Endothelial cell (in vitro differentiated cells): ENCODE measurements at regions not wholly inside any gene's neighbourhood (a gene's known extent, or its start where the extent isn't known, plus 50 kb on each side); places are given as distances from the start of the nearest gene placed in this dataset.

Experiments
- DNase-seq: peaks from one replicate; pipeline ENCODE4 v3.0.0; 2021; ENCODE audit warnings: low spot score
- H3K27ac Mint-ChIP-seq: one replicate; pipeline ENCODE4 v1.8.0; 2021; ENCODE audit warnings: mixed read lengths, inconsistent platforms; ENCODE audit not compliant: unreplicated experiment
- H3K27me3 Mint-ChIP-seq: one replicate; pipeline ENCODE4 v1.8.0; 2021; ENCODE audit warnings: mild to moderate bottlenecking, moderate library complexity, mixed read lengths, inconsistent platforms; ENCODE audit not compliant: unreplicated experiment
- H3K36me3 Mint-ChIP-seq: one replicate; pipeline ENCODE4 v1.8.0; 2021; ENCODE audit warnings: mild to moderate bottlenecking, low read depth, mixed read lengths, inconsistent platforms; ENCODE audit not compliant: unreplicated experiment
- H3K4me1 Mint-ChIP-seq: one replicate; pipeline ENCODE4 v1.8.0; 2021; ENCODE audit warnings: mild to moderate bottlenecking, mixed read lengths, inconsistent platforms; ENCODE audit not compliant: unreplicated experiment
- H3K4me3 Mint-ChIP-seq: one replicate; pipeline ENCODE4 v1.8.0; 2021; ENCODE audit warnings: mild to moderate bottlenecking, mixed read lengths, inconsistent platforms; ENCODE audit not compliant: unreplicated experiment
- H3K9me3 Mint-ChIP-seq: one replicate; pipeline ENCODE4 v1.8.0; 2021; ENCODE audit warnings: mixed read lengths, inconsistent platforms; ENCODE audit not compliant: unreplicated experiment
- TF ChIP-seq, protein P1 (sequence below): fragments of 200-600 bp; sonication (generic); IDR thresholded peaks from one replicate; pipeline ENCODE4 v1.5.0; 2021; ENCODE audit warnings: antibody characterized with exemption; ENCODE audit not compliant: unreplicated experiment

DNA sequence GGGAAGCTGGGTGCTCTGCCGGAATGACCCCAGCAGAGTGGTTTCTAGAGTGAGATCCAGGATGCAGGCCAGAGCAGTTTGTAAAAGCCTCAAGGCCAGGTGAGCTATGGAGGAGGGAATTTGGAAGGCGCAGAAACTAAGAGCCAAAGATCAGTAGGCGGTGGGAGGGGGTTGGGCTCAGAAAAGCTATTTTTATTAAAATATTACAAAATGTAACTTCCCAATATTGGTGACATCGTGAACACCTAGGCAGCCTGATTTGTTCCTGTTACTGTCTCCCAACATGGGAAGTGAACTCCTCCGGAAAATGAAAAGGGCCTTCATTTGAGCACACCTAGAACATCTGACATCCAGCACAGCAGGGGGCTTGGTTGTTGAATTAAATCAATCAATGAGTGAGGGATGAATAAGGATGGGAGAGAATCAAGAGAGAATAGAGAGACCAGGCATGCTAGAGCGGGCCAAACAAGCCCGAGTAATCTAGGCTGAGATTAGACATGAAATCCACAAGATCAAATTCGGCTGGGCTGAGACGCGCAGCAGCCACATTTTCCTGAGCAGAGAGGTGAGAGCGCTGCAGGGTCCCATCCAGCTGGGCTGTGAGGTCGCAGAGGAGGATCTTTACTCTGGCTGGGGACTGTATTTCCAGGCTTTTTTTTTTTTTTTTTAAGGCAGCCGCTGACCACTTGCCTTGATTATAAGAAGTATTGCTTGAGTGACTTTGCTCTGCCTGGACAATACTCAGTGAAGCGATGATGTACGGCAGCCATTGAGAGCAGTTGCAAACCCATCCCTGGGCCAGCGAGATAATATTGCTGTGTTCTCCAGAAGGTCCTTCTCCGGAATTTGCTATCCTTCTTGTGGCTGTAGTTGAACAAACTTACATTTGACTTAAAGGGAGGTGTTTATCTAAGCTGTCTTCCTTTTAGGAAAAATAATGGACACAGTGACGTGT is 178.0 kb upstream of the KL start:
- H3K4me1 Mint-ChIP-seq = peaks cover 20% of the 10 kb centered on the region
- peaks cover 3% of the 10 kb centered on the region for H3K36me3 Mint-ChIP-seq
- H3K9me3 Mint-ChIP-seq = no peaks in the 10 kb centered on the region
- peak overlapping the region; percentile 94 for H3K27ac Mint-ChIP-seq
- no peak for DNase-seq
- H3K4me3 Mint-ChIP-seq = no peak overlapping the region
- TF ChIP-seq, protein P1, sequence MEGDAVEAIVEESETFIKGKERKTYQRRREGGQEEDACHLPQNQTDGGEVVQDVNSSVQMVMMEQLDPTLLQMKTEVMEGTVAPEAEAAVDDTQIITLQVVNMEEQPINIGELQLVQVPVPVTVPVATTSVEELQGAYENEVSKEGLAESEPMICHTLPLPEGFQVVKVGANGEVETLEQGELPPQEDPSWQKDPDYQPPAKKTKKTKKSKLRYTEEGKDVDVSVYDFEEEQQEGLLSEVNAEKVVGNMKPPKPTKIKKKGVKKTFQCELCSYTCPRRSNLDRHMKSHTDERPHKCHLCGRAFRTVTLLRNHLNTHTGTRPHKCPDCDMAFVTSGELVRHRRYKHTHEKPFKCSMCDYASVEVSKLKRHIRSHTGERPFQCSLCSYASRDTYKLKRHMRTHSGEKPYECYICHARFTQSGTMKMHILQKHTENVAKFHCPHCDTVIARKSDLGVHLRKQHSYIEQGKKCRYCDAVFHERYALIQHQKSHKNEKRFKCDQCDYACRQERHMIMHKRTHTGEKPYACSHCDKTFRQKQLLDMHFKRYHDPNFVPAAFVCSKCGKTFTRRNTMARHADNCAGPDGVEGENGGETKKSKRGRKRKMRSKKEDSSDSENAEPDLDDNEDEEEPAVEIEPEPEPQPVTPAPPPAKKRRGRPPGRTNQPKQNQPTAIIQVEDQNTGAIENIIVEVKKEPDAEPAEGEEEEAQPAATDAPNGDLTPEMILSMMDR = no peak
- H3K27me3 Mint-ChIP-seq = no peaks in the 10 kb centered on the region

DNA sequence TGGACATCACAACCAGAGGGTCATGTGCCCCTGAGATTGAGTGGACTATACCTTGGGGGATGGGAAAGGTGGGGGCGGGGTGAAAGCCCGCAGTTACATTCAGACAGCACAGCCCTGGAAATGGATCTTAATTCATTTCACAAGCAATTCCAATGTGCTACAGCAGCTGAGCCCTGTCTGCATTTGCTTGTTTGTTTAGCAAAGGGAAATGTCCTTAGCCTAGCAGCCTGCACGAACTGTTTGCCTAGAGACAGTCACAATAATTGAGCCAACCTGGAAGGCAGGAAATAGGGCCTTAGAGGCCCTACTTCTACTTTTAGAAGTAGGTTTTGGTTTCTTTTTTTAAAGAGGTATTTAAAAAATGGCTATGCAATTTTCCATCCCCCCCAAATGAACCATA is 177.3 kb upstream of the KL start:
- H3K9me3 Mint-ChIP-seq = no peaks in the 10 kb centered on the region
- no peaks in the 10 kb centered on the region for H3K27me3 Mint-ChIP-seq
- H3K27ac Mint-ChIP-seq = peak overlapping the region; percentile 94
- H3K4me3 Mint-ChIP-seq = no peak overlapping the region
- peak; percentile 23 for DNase-seq
- peaks cover 20% of the 10 kb centered on the region for H3K4me1 Mint-ChIP-seq
- H3K36me3 Mint-ChIP-seq = peaks cover 3% of the 10 kb centered on the region
- TF ChIP-seq, protein P1 = no peak

DNA sequence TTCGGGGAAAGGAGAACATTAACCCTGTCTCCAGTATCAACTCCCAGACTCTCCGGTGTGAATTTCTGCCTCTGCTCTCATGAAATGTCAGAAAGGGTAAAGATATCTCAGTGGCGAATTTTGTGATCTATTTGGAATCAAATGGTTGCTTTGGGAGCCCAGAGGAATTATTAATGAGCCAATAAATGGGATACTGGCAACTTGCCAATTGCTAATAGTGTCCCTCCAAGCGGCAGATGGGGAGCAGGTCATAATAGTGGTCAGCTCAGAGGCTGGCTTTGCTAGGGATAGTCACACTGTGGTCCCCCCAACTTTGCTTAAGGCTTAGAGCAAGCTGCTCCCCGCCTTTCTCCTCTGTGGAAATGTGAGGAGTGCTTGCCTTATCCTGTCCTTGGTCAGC is 176.1 kb upstream of the KL start:
- Mint-ChIP-seq H3K4me3 (no peak overlapping the region), H3K27me3 (no peaks in the 10 kb centered on the region), H3K4me1 (peaks cover 20% of the 10 kb centered on the region), H3K27ac (peak overlapping the region; percentile 94), H3K36me3 (peaks cover 3% of the 10 kb centered on the region), H3K9me3 (no peaks in the 10 kb centered on the region)
- no peak for DNase-seq
- TF ChIP-seq, protein P1 = no peak

DNA sequence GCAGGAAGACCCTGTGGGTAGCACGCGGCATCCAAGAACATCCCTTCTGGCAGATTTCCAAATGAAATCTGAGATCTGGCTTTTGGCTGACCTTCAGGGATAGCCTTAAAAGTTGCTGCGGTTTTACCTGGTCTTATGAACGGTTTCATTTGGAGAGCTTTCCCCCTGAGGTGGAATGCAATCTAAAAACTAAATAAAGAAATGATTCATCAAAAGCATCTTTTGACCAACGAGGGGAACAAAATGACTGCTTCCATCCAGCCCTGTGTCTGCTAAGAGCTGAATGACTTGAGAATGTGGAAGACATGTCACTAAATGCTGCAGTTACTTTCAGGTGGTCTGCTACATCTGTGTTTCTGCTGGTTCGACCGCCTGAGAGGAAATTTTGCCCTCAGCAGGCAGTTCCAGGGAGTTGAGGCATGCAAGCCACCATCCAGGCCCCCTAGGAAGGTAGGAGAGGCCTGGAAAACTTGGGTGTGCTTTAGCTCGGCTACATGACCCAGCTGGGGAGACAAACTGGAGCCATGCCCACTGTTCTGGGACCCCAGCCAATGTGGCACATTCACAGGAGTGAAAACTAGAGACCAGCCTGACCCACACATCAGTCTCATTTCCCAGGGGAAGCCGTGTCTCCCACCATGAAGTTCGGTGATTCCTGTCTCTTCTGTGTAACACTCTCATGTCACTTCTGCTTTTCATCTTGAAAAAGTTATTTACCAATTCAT is 175.1 kb upstream of the KL start:
- TF ChIP-seq, protein P1 = no peak
- Mint-ChIP-seq H3K9me3 (no peaks in the 10 kb centered on the region), H3K27me3 (no peaks in the 10 kb centered on the region), H3K4me3 (no peak overlapping the region), H3K4me1 (peaks cover 20% of the 10 kb centered on the region), H3K36me3 (peaks cover 3% of the 10 kb centered on the region), H3K27ac (no peak overlapping the region)
- DNase-seq = no peak
